ENCODE measurements at regions not wholly inside any gene's neighbourhood (a gene's known extent, or its start where the extent isn't known, plus 50 kb on each side); places are given as distances from the start of the nearest gene placed in this dataset.

GRCh38 chr2:172671501-172671900, 64.1 kb upstream of the RAPGEF4 start:
- no CpG with 5 or more reads among the region's 1 CpG for WGBS (ENCODE audit: insufficient coverage)
- no peaks in the 10 kb centered on the region for H3K4me1 ChIP-seq (ENCODE audit: control insufficient read depth, insufficient read depth, low read length)
- no peak overlapping the region for H3K27ac Mint-ChIP-seq
- no peak overlapping the region for H3K4me3 Mint-ChIP-seq
- H3K36me3 Mint-ChIP-seq: no peaks in the 10 kb centered on the region
- no peak for ATAC-seq
- no peaks in the 10 kb centered on the region for H3K36me3 ChIP-seq (ENCODE audit: control insufficient read depth, insufficient read depth, low read length)
- DNase-seq: no peak
- peaks cover 0 to 12% of the 10 kb centered on the region in 2 donors for H3K4me1 Mint-ChIP-seq
- H3K4me3 ChIP-seq (ENCODE audit: low read length): no peak overlapping the region
- H3K27ac ChIP-seq (ENCODE audit: low read length): no peak overlapping the region
- no peaks in the 10 kb centered on the region for H3K27me3 ChIP-seq (ENCODE audit: control insufficient read depth, insufficient read depth, low read length)
- peaks cover 17 to 35% of the 10 kb centered on the region in 2 donors for H3K27me3 Mint-ChIP-seq (ENCODE audit: low read depth in 2 of 2)
- TF ChIP-seq CTCF (IDR thresholded peaks at IDR 0.05): no peak
- no peaks in the 10 kb centered on the region for H3K9me3 ChIP-seq (ENCODE audit: control insufficient read depth, insufficient read depth, low read length)
- intact Hi-C loops (cut with micrococcal nuclease): no loop called here
- H3K9me3 Mint-ChIP-seq: peaks cover 0 to 1% of the 10 kb centered on the region in 2 donors

DNA sequence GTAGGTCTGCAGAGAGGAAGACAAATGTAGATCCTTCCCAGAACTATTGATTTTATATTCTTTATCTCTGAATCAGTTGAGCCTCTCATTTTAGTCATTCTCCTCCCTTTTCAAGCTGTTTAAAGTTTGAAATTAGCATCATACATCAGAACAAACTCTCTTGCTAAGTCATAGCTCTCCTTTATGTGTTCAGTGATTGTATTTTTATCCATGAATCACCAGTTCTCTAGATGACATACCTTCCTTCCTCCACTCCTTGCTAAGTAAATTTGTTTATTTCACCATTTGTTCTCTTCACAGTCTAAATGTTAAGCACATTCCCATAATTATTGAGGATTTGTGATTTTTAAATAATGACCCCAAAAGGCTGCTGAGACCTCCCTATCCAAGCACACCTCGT, 63.5 kb upstream of the RAPGEF4 start:
- Mint-ChIP-seq H3K9me3 (no peaks in the 10 kb centered on the region), H3K36me3 (no peaks in the 10 kb centered on the region), H3K4me1 (peaks cover 0 to 12% of the 10 kb centered on the region in 2 donors), H3K27ac (no peak overlapping the region), H3K27me3 (ENCODE audit: low read depth in 2 of 2) (peaks cover 16 to 41% of the 10 kb centered on the region in 2 donors), H3K4me3 (no peak overlapping the region)
- TF ChIP-seq CTCF (IDR thresholded peaks at IDR 0.05): no peak
- Histone ChIP-seq H3K27ac (ENCODE audit: low read length) (no peak overlapping the region), H3K27me3 (ENCODE audit: control insufficient read depth, insufficient read depth, low read length) (no peaks in the 10 kb centered on the region), H3K36me3 (ENCODE audit: control insufficient read depth, insufficient read depth, low read length) (no peaks in the 10 kb centered on the region), H3K9me3 (ENCODE audit: control insufficient read depth, insufficient read depth, low read length) (no peaks in the 10 kb centered on the region), H3K4me1 (ENCODE audit: control insufficient read depth, insufficient read depth, low read length) (no peaks in the 10 kb centered on the region), H3K4me3 (ENCODE audit: low read length) (no peak overlapping the region)
- DNase-seq: no peak
- intact Hi-C loops (cut with micrococcal nuclease): no loop called here
- WGBS (ENCODE audit: insufficient coverage): 100% methylated on average over 1 of the region's 1 CpG
- ATAC-seq: no peak

- no peaks in the 10 kb centered on the region for H3K9me3 Mint-ChIP-seq
- no peaks in the 10 kb centered on the region for H3K36me3 Mint-ChIP-seq
- DNase-seq (no peak), ATAC-seq (no peak)
- peaks cover 16 to 52% of the 10 kb centered on the region in 2 donors for H3K27me3 Mint-ChIP-seq (ENCODE audit: low read depth in 2 of 2)
- intact Hi-C loops (cut with micrococcal nuclease): no loop called here
- H3K4me3 Mint-ChIP-seq: no peak overlapping the region
- Histone ChIP-seq H3K9me3 (ENCODE audit: control insufficient read depth, insufficient read depth, low read length) (no peaks in the 10 kb centered on the region), H3K36me3 (ENCODE audit: control insufficient read depth, insufficient read depth, low read length) (no peaks in the 10 kb centered on the region), H3K4me1 (ENCODE audit: control insufficient read depth, insufficient read depth, low read length) (no peaks in the 10 kb centered on the region), H3K4me3 (ENCODE audit: low read length) (no peak overlapping the region), H3K27me3 (ENCODE audit: control insufficient read depth, insufficient read depth, low read length) (no peaks in the 10 kb centered on the region), H3K27ac (ENCODE audit: low read length) (no peak overlapping the region)
- WGBS (ENCODE audit: insufficient coverage): 94% methylated on average over 4 of the region's 6 CpGs
- no peak overlapping the region for H3K27ac Mint-ChIP-seq
- peaks cover 0 to 12% of the 10 kb centered on the region in 2 donors for H3K4me1 Mint-ChIP-seq
- TF ChIP-seq CTCF (IDR thresholded peaks at IDR 0.05): no peak
These were observed 62.5 kb upstream of the RAPGEF4 start for GRCh38 chr2:172673056-172673683.
